HG03280 (cell line): ENCODE measurements at regions not wholly inside any gene's neighbourhood (a gene's known extent, or its start where the extent isn't known, plus 50 kb on each side); places are given as distances from the start of the nearest gene placed in this dataset.
"Not testable (repeated sequence)": the region's sequence is repeated elsewhere in the genome, so short reads cannot be mapped to it uniquely, and the experiment has no call there.

Source experiments
- ATAC-seq: cut with Tn5 transposase; IDR thresholded peaks from one replicate; pipeline ENCODE4 v1.9.1; 2021; ENCODE audit warnings: mild to moderate bottlenecking, moderate library complexity; ENCODE audit not compliant: unreplicated experiment

DNA sequence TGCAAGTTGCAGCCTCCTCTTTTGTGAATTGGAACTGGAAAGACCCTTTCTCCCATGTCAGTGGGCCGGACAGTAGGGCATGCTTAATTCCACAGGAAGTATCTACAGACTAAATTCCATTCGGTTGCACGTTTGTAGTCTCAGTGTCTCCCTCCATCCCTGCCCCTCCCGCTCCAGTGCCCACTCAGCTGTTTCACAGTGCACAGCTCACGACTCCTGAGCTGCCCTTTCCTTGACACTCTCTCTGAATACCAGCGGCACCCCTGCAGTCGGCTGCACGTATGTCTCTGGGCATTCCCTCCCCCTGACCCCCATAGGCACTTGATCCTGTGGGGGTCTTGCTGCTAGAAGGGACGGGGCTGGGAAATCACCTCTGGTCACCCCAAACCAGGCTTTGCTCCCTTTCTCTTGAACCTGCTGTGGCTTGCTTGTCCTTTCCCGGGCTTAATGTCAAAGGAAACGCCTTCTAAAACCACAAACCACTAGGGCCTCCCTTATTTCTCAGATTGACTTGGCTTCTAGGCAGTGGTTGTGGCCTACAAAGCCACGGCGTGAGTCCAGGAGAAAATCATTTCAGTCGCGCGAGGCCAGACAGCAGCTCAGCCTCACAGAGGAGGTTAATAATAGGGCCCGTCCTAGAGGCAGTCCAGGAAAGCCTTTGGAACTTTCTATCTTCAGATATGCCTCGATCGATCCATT lies 365.3 kb upstream of the PROX1 start:
- peak; percentile 67 for ATAC-seq

- peak; percentile 34 for ATAC-seq
These were observed 364.6 kb upstream of the PROX1 start for GRCh38 chr1:213623064-213623581.

DNA sequence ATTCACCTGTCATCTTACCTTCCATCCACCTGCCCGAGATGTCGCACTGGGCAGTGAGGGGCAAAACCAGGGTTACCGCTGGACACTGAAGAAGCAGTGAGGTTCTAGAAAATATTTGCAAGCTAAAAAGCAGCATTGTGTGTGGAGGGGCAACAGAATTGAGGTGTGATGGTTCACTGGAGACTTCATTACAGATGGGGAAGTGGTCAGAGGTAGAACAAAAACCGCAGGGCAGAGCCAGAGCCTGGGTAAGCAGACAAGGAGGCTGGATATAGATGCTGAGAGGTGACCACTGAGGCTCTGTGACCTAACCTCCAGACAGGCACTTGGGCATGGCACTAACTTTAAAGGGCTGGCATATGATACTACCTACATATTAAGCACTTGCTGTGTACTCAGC lies 363.9 kb upstream of the PROX1 start:
- no peak for ATAC-seq

DNA sequence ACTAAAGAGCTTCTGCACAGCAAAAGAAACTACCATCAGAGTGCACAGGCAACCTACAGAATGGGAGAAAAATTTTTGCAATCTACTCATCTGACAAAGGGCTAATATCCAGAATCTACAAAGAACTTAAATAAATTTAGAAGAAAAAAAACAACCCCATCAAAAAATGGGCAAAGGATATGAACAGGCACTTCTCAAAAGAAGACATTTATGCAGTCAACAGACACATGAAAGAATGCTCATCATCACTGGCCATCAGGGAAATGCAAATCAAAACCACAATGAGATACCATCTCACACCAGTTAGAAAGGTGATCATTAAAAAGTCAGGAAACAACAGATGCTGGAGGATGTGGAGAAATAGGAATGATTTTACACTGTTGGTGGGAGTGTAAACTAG lies 351.0 kb upstream of the PROX1 start:
- ATAC-seq: not testable (repeated sequence)

DNA sequence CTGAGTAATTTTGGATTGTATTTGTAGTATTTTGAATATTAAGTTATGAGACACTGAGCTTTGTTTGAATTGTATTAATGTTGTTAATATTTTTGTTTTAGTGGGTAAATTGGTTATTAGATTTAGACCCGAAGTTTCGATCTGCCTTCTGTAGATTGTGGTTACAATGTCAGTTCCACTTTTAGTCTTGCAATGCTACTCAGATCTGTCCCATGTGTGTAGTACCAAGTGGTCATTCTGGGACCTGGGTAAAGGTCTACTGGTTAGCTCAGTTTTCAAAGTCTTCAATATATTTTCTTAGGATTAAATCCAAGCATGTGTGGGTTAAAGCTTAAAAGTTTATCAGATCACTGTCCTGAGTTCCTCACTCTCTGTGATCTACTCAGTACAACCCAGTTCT lies 346.5 kb upstream of the PROX1 start:
- no peak for ATAC-seq

GRCh38 chr1:213643360-213643759 lies 344.4 kb upstream of the PROX1 start:
- ATAC-seq: no peak

DNA sequence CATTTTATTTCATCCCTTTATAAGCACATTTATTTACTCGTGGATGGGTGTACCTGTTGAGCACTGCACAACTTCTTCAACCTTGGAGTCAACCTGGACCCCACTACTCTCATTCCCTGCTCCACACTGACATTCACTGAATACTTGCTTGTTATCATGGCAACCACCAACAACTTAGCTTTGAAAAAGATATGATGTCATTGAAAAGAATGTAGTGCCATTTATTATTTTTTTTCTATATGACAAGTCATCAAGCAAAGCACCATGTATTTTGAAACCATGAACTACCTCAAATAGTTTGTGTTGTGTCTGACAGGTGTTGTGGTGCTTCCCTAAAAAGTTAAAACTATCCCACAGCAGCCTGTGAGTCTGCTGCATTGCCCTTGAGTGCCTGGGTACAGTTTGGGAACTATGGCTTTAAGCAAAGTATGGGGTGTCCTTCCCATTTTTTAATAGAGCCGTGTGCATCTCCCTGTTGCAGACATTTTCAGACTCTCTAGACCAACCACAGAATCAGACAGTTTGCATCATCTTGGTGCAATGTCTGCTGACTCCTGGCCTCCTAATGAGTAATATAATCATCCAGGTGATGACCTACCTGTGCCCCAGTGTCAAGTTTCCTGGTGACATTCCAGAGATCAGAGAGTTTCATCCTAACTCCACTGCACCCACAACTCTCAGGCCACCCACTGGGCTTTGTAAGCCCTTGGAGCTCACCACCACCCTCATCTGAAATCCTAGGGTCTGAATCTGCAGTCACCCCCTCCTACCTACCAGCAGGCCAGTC lies 339.7 kb upstream of the PROX1 start:
- ATAC-seq: no peak

DNA sequence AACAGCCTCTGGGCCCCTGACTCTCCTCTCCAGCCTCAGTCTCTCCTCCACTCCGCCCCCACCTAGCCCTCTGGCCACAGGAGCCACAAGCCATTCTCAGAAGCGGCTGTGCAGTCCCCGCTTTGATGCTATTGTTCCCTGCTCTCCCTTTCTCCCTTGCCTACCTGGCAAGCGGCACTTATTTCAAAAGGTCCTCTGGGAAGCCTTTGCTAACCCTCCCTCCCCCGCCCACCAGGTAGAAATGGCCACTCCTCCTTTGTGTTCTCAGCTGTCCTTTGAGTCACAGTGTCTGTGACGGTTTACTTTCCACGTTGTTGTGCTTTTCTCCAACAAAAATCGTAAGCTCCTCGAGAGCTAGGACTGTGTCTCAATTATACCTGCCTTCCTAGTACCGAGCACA lies 338.4 kb upstream of the PROX1 start:
- no peak for ATAC-seq

DNA sequence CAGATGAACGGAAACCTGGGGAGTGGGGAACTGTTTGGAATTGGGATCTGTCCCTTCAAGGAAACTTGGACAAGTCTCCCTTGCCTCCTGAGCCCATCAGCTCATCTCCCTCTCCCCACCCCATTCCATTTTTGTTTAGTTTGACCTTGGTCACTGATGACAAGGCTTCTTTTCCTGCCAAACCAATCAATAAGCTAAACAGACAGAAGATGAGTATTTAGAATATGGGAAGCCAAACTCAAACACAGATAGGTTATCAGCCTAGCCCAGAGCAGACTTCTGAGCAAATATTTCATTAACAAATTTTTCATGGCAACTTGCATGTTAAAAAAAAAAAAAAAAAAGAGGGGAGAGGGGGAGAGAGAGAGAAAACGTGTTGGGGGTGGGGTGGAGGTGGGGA lies 337.2 kb upstream of the PROX1 start:
- no peak for ATAC-seq

DNA sequence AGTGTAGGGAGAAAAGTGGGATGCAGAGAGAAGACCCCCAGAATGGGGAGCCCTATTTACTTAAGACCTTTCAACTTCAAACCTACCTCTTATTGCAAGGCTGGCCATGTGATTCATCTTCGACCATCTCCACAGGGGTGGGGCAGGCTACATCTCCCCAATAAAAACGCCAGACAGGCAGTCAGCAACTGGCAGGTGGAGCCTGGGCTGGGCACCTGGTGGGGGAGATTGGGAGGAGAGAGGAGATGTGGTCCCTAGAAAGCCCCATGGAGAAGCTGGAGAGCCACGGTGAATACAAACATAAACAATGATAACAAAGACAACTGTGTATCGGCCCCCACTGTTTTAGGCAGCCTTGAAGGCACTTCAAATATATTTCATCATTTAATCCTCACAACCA lies 336.7 kb upstream of the PROX1 start:
- ATAC-seq: no peak

- ATAC-seq: no peak
These were observed 335.7 kb upstream of the PROX1 start for GRCh38 chr1:213652109-213652508.

DNA sequence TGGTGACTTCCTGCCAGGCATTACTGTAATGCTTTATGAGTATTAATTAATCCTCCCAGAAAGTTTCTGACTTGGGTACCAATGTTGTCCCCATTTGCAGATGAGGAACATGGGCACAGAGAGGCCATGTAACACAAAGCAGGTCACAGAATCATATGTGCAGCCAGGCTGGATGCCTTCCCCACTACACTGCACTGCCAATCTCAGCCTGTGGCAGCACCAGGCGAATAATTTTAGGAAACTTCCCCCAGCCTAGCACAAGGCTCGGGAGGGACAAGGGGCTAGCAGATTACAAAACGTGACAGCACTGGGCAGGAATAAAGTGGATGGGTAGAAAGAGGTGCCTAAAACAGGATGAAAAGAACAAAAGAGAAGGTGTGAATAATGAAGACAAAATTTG lies 331.7 kb upstream of the PROX1 start:
- ATAC-seq: no peak

DNA sequence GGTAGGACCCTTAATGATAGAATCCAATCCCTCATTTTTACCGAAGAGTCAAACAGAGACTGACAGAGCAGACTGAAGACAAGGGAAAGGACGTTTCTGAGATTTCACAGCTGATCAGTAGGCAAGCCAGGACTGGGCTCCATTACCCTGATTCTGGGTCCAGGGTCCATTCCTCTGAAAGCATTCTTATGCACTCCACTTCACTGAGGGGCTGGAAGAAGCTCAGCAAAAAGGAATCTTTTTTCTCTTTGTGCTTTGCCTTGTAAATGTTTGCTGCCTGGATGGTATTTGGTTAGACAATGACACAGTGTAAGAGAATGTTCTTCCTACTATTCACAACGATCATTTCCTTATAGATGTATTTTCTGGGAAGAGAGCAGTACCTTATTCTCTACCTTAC lies 331.3 kb upstream of the PROX1 start:
- ATAC-seq: no peak

GRCh38 chr1:213657013-213657412 lies 330.8 kb upstream of the PROX1 start:
- ATAC-seq: no peak

DNA sequence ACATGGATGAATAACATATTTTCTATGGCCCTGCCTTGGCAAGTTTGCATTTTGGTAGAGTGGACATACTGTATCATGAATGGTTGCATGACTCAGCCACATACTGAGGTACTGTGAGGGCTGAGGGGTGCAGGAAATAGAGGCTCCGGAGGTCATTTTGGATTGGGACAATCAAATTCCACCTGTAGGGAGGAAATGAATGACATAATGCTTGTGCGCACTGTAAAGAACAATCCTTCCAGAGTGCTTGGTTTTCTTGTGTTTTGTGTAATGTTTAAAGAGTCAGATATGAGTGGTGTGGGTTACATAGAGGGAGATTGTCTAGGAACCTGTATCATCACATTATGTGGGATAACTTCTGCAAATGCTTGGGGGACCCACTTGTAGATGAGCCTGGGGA lies 329.9 kb upstream of the PROX1 start:
- ATAC-seq: no peak

DNA sequence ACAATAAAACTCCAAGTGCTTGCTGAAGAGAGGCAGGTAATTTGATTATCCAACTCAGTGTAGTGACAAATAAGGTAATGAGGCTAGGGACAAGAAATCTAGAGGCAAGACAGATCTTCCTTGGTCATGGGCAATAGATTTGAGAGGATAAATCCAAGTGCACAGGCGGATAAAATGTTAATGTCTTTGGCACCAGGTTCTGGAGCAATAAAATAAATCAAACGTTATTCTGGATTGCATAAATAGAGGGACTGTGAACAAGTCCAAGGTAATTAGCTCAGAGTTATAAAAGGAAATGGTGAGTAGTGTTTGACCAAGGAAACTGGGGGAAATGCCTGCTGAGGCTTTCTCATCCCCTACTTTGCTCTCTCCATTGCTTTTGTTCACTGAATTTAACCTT lies 329.3 kb upstream of the PROX1 start:
- ATAC-seq: no peak

DNA sequence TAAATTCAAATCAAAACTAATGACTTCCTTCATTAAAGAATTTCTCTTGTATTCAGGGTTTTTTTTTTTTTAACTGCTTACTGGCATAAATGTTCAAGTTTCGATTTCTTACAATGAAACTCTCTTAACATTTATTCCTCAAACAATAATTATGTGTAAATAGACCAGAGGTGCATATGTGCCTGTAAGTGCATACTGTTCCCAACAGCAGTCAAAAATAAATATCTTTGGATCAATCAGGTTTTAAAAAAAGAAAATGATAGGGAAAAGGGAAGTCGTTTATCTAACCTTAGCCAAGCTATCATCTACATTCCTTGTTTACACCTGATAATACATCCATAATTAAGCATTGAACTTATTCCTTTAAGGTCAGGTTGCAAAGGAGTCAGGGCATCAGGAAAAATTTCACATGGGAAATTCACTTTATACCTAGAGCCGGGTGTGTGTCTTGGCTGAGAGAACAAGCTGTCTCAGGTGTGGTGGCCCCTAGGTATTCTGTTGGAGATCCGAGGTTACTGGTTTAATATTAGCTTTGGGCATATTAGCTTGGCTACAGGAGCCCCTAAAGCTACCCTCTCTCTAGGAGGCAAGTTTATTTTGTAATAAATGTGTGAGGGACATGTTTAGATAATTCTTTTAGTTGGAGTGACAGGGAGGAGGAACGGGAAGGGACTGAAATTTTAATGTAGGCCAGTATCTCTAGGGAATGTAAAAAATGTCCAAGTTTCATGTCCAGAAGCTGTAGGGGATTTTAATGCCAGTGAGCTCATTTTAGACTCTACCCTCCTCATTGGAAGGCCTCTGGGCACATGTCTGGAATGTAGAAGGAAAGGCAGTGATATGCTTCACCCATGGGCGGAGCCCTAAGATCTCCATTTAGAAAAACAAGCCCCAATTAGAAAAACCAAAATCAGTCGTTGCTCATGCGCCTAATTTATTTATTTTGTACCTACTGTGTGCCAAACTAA lies 327.9 kb upstream of the PROX1 start:
- ATAC-seq: no peak

- ATAC-seq: no peak
These were observed 326.5 kb upstream of the PROX1 start for GRCh38 chr1:213661302-213661701.

GRCh38 chr1:213666113-213666512 lies 321.7 kb upstream of the PROX1 start:
- ATAC-seq: no peak

- no peak for ATAC-seq
These were observed 320.9 kb upstream of the PROX1 start for GRCh38 chr1:213666922-213667321.

GRCh38 chr1:213669512-213669911 lies 318.3 kb upstream of the PROX1 start:
- ATAC-seq: no peak
